Right lobe of liver (tissue), 6 donors: ENCODE measurements at regions not wholly inside any gene's neighbourhood (a gene's known extent, or its start where the extent isn't known, plus 50 kb on each side); places are given as distances from the start of the nearest gene placed in this dataset.

Experiments used
- ATAC-seq, 4 donors: fragments of 200-7000 bp; cut with Tn5 transposase; one replicate each; pipeline ENCODE4 v1.9.1; 2020; ENCODE audit warnings: mild to moderate bottlenecking in 4 of 4, moderate library complexity in 4 of 4
- DNase-seq, 3 donors: peaks; one replicate each; pipeline ENCODE4 v3.0.0-alpha.2; 2020
- H3K27ac ChIP-seq, 3 donors: fragments of 200-600 bp; one replicate each; pipeline ENCODE4 v1.8.0; 2022
- H3K27me3 ChIP-seq, 2 donors: fragments of 200-600 bp; one replicate each; pipeline ENCODE4 v1.8.0; 2022
- H3K36me3 ChIP-seq, 4 donors: fragments of 200-600 bp; sonication (generic) in 1 of 4; one replicate each; pipeline versions ENCODE4 v1.5.1 to v1.8.0; 2017 to 2022; ENCODE audit warnings: control low read depth in 1 of 4
- H3K4me1 ChIP-seq, 4 donors: fragments of 200-600 bp; sonication (generic) in 1 of 4; one replicate each; pipeline versions ENCODE4 v1.5.1 to v1.8.0; 2017 to 2022; ENCODE audit warnings: control low read depth in 1 of 4
- H3K4me3 ChIP-seq, 3 donors: fragments of 200-600 bp; one replicate each; pipeline ENCODE4 v1.8.0; 2022
- H3K9me3 ChIP-seq, 4 donors: fragments of 200-600 bp; sonication (generic) in 1 of 4; one replicate each; pipeline versions ENCODE4 v1.5.1 to v1.8.0; 2017 to 2022; ENCODE audit warnings: control low read depth in 1 of 4
- CTCF ChIP-seq, 4 donors: fragments of 200-600 bp in 3 of 4; fragments of 450-650 bp in 1 of 4; IDR thresholded peaks; one replicate each; pipeline versions ENCODE4 v1.5.1 to v1.8.0; 2016 to 2022; ENCODE audit warnings: antibody characterized with exemption in 4 of 4, mild to moderate bottlenecking in 2 of 4
- POLR2A ChIP-seq: fragments of 450-650 bp; IDR thresholded peaks from one replicate; pipeline ENCODE4 v1.6.1; 2017; ENCODE audit warnings: antibody characterized with exemption, mild to moderate bottlenecking
- WGBS: methylation state at CpG from one replicate; pipeline ENCODE4 v1.1.6; 2018; ENCODE audit warnings: low coverage, low lambda C conversion rate; ENCODE audit not compliant: insufficient coverage; ENCODE audit errors: missing lambda C conversion rate; 5-methylcytosine and 5-hydroxymethylcytosine counted together
- intact Hi-C, 2 donors: fragments of 100-400 bp; cut with DNase I; formaldehyde crosslinking; loops; one replicate each; pipeline versions ENCODE4 v1.11.2 to v1.14.1; 2022
- donor health status: DM: no; HTN: yes; CAD: no.
- donor health status: DM: no; HTN: no; CAD: no.
- donor health status: DM: no; HTN: no; CAD: no.
- donor health status: DM: no; HTN: yes; CAD: no.
- donor health status: DM: no; HTN: yes; CAD: no.

GRCh38 chr2:78634425-78634824 lies 391.1 kb upstream of the REG3G start:
- ATAC-seq (no peak), DNase-seq (no peak)
- no peak overlapping the region for H3K27ac ChIP-seq
- TF ChIP-seq CTCF (IDR thresholded peaks at IDR 0.05) = no peak
- no peak for TF ChIP-seq POLR2A
- no peak overlapping the region for H3K4me3 ChIP-seq
- H3K27me3 ChIP-seq = no peaks in the 10 kb centered on the region
- 25% methylated on average over 2 of the region's 2 CpGs for WGBS
- intact Hi-C loops = no loop called here
- no peaks in the 10 kb centered on the region for H3K4me1 ChIP-seq
- H3K9me3 ChIP-seq = no peaks in the 10 kb centered on the region
- H3K36me3 ChIP-seq = no peaks in the 10 kb centered on the region

- WGBS = 60% methylated on average over 1 of the region's 1 CpG
- ATAC-seq = no peak
These were observed 380.6 kb upstream of the REG3G start for GRCh38 chr2:78644854-78645253.

GRCh38 chr2:78646533-78647364 lies 378.8 kb upstream of the REG3G start:
- WGBS = 44% methylated on average over 5 of the region's 5 CpGs
- ATAC-seq = no peak

More at GRCh38 chr2:78644854-78645253, 380.6 kb upstream of the REG3G start:
- Histone ChIP-seq H3K4me1 (no peaks in the 10 kb centered on the region), H3K36me3 (no peaks in the 10 kb centered on the region), H3K4me3 (no peak overlapping the region), H3K9me3 (no peaks in the 10 kb centered on the region), H3K27ac (no peak overlapping the region), H3K27me3 (no peaks in the 10 kb centered on the region)
- intact Hi-C loops = no loop called here
- no peak for DNase-seq
- TF ChIP-seq POLR2A (no peak), CTCF (IDR thresholded peaks at IDR 0.05) (no peak)

GRCh38 chr2:78648558-78648957 lies 376.9 kb upstream of the REG3G start:
- Histone ChIP-seq H3K27ac (no peak overlapping the region), H3K27me3 (no peaks in the 10 kb centered on the region), H3K9me3 (no peaks in the 10 kb centered on the region), H3K4me3 (no peak overlapping the region), H3K4me1 (no peaks in the 10 kb centered on the region), H3K36me3 (no peaks in the 10 kb centered on the region)
- 48% methylated on average over 1 of the region's 1 CpG for WGBS
- no peak for ATAC-seq
- no peak for DNase-seq
- TF ChIP-seq CTCF (IDR thresholded peaks at IDR 0.05) (no peak), POLR2A (no peak)
- intact Hi-C loops = no loop called here

More at GRCh38 chr2:78646533-78647364, 378.8 kb upstream of the REG3G start:
- no peak overlapping the region for H3K27ac ChIP-seq
- H3K4me3 ChIP-seq = no peak overlapping the region
- no peaks in the 10 kb centered on the region for H3K27me3 ChIP-seq
- TF ChIP-seq POLR2A (no peak), CTCF (IDR thresholded peaks at IDR 0.05) (no peak)
- H3K36me3 ChIP-seq = no peaks in the 10 kb centered on the region
- DNase-seq = no peak
- no peaks in the 10 kb centered on the region for H3K4me1 ChIP-seq
- H3K9me3 ChIP-seq = no peaks in the 10 kb centered on the region
- intact Hi-C loops = no loop called here
